ENCODE measurements at regions not wholly inside any gene's neighbourhood (a gene's known extent, or its start where the extent isn't known, plus 50 kb on each side); places are given as distances from the start of the nearest gene placed in this dataset.

DNA sequence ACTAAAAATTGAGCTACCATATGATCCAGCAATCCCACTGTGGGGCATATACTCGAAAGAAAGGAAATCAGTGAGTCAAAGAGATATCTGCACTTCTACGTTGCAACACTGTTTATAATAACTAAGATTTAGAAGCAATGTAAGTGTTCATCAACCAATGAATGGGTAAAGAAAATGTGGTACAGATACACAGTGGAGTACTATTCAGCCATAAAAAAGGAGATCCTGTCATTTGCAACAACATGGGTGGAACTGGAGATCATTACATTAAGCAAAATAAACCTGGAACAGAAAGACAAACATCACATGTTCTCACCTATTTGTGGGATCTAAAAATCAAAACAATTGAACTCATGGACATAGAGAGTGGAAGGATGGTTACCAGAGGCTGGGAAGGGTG, 385.0 kb upstream of the TRIB2 start:
- TF ChIP-seq, protein P1, sequence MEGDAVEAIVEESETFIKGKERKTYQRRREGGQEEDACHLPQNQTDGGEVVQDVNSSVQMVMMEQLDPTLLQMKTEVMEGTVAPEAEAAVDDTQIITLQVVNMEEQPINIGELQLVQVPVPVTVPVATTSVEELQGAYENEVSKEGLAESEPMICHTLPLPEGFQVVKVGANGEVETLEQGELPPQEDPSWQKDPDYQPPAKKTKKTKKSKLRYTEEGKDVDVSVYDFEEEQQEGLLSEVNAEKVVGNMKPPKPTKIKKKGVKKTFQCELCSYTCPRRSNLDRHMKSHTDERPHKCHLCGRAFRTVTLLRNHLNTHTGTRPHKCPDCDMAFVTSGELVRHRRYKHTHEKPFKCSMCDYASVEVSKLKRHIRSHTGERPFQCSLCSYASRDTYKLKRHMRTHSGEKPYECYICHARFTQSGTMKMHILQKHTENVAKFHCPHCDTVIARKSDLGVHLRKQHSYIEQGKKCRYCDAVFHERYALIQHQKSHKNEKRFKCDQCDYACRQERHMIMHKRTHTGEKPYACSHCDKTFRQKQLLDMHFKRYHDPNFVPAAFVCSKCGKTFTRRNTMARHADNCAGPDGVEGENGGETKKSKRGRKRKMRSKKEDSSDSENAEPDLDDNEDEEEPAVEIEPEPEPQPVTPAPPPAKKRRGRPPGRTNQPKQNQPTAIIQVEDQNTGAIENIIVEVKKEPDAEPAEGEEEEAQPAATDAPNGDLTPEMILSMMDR (IDR thresholded peaks at IDR 0.05) = no peak
- TF ChIP-seq POLR2A (IDR thresholded peaks at IDR 0.05) = no peak
